ENCODE measurements at regions not wholly inside any gene's neighbourhood (a gene's known extent, or its start where the extent isn't known, plus 50 kb on each side); places are given as distances from the start of the nearest gene placed in this dataset.
"Not testable (repeated sequence)": the region's sequence is repeated elsewhere in the genome, so short reads cannot be mapped to it uniquely, and the experiment has no call there.

- no peak for DNase-seq (ENCODE audit: low read depth)
Measured at GRCh38 chr13:33662392-33662791, 155.6 kb upstream of the RFC3 start.

- DNase-seq (ENCODE audit: low read depth) = no peak
Measured at GRCh38 chr13:33665626-33666175, 152.2 kb upstream of the RFC3 start.

GRCh38 chr13:33671560-33671959, 146.4 kb upstream of the RFC3 start:
- DNase-seq (ENCODE audit: low read depth) = no peak

GRCh38 chr13:33672022-33672421, 145.9 kb upstream of the RFC3 start:
- not testable (repeated sequence) for DNase-seq (ENCODE audit: low read depth)

- peak; percentile 9 for DNase-seq (ENCODE audit: low read depth)
Measured at GRCh38 chr13:33676045-33676989, 141.6 kb upstream of the RFC3 start.

GRCh38 chr13:33677215-33677614, 140.7 kb upstream of the RFC3 start:
- no peak for DNase-seq (ENCODE audit: low read depth)

GRCh38 chr13:33678084-33678483, 139.9 kb upstream of the RFC3 start:
- DNase-seq (ENCODE audit: low read depth) = no peak

GRCh38 chr13:33678906-33679657, 138.9 kb upstream of the RFC3 start:
- peak; percentile 18 for DNase-seq (ENCODE audit: low read depth)

GRCh38 chr13:33679658-33680012, 138.3 kb upstream of the RFC3 start:
- no peak for DNase-seq (ENCODE audit: low read depth)

- DNase-seq (ENCODE audit: low read depth) = no peak
Measured at GRCh38 chr13:33682020-33682564, 135.9 kb upstream of the RFC3 start.

GRCh38 chr13:33682646-33683045, 135.3 kb upstream of the RFC3 start:
- DNase-seq (ENCODE audit: low read depth) = not testable (repeated sequence)

- DNase-seq (ENCODE audit: low read depth) = no peak
Measured at GRCh38 chr13:33683376-33683775, 134.6 kb upstream of the RFC3 start.

GRCh38 chr13:33684874-33685273, 133.1 kb upstream of the RFC3 start:
- DNase-seq (ENCODE audit: low read depth) = no peak

GRCh38 chr13:33686772-33687480, 131.0 kb upstream of the RFC3 start:
- peak; percentile 3 for DNase-seq (ENCODE audit: low read depth)

- DNase-seq (ENCODE audit: low read depth) = no peak
Measured at GRCh38 chr13:33690354-33690753, 127.6 kb upstream of the RFC3 start.

- DNase-seq (ENCODE audit: low read depth) = no peak
Measured at GRCh38 chr13:33691980-33692379, 126.0 kb upstream of the RFC3 start.

GRCh38 chr13:33692531-33692930, 125.4 kb upstream of the RFC3 start:
- DNase-seq (ENCODE audit: low read depth) = no peak

GRCh38 chr13:33694546-33694945, 123.4 kb upstream of the RFC3 start:
- DNase-seq (ENCODE audit: low read depth) = no peak

- DNase-seq (ENCODE audit: low read depth) = no peak
Measured at GRCh38 chr13:33696530-33696929, 121.4 kb upstream of the RFC3 start.

- no peak for DNase-seq (ENCODE audit: low read depth)
Measured at GRCh38 chr13:33697926-33698325, 120.0 kb upstream of the RFC3 start.

GRCh38 chr13:33707449-33707848, 110.5 kb upstream of the RFC3 start:
- DNase-seq (ENCODE audit: low read depth) = no peak

- no peak for DNase-seq (ENCODE audit: low read depth)
Measured at GRCh38 chr13:33710924-33711323, 107.0 kb upstream of the RFC3 start.

Data from GM04504 (cell line).